ENCODE measurements at regions not wholly inside any gene's neighbourhood (a gene's known extent, or its start where the extent isn't known, plus 50 kb on each side); places are given as distances from the start of the nearest gene placed in this dataset.
"Not testable (repeated sequence)": the region's sequence is repeated elsewhere in the genome, so short reads cannot be mapped to it uniquely, and the experiment has no call there.

DNA sequence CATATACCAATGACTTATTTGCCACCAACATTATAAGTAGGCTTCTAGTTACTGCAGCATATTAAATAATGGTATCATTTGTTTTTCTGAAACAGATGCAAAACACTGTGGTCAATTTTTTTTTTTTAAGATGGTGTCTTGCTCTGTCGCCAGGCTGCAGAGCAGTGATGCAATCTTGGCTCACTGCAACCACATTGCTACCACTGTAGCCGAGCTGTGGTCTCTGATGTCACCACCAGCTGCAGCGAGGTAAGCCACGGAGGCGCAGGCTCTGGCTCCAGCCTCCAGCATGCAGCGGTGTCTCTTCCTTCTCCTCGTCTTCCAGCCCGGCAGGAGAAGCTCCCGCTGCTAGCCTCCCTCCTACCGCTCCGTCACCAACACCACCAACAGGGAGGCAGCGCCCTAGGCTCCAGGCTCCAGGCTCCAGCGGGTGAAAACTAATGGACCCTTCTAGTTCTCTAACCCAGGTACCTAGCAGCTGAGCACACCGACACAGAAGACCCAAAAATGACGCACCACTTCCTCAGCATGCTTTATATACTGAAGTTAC lies 840.8 kb downstream of the SPATA31A1 start:
- not testable (repeated sequence) for H3K27me3 ChIP-seq (ENCODE audit: insufficient read depth, low read length); H2AFZ ChIP-seq (ENCODE audit: low read depth, low read length); H3K4me1 ChIP-seq (ENCODE audit: insufficient read depth, low read length); H3K4me3 ChIP-seq (ENCODE audit: low read length); H3K9me3 ChIP-seq (ENCODE audit: low read length); H3K36me3 ChIP-seq (ENCODE audit: insufficient read depth, low read length)

DNA sequence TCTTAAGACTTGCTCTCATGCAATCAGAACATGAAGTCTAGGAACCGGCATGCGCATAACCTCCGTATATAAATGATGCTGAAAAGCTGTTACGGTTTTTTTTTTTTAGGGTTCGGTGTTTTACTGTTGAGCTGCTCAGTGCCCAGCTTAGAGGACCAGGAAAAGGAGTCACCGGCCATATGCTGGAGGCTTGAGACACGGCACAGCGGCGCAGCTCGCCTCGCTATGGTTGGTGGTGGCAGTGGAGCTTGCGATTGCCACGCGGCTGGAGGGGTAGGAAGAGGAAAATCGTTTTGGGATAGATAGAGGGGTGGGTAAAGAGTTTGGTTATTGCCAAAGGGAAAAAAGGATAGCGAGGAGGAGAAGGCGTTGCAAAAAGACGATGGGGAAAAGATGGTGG lies 841.3 kb downstream of the SPATA31A1 start:
- H3K4me3 ChIP-seq (ENCODE audit: low read length); H3K27me3 ChIP-seq (ENCODE audit: insufficient read depth, low read length); H2AFZ ChIP-seq (ENCODE audit: low read depth, low read length); H3K9me3 ChIP-seq (ENCODE audit: low read length); H3K36me3 ChIP-seq (ENCODE audit: insufficient read depth, low read length); H3K4me1 ChIP-seq (ENCODE audit: insufficient read depth, low read length): not testable (repeated sequence)

DNA sequence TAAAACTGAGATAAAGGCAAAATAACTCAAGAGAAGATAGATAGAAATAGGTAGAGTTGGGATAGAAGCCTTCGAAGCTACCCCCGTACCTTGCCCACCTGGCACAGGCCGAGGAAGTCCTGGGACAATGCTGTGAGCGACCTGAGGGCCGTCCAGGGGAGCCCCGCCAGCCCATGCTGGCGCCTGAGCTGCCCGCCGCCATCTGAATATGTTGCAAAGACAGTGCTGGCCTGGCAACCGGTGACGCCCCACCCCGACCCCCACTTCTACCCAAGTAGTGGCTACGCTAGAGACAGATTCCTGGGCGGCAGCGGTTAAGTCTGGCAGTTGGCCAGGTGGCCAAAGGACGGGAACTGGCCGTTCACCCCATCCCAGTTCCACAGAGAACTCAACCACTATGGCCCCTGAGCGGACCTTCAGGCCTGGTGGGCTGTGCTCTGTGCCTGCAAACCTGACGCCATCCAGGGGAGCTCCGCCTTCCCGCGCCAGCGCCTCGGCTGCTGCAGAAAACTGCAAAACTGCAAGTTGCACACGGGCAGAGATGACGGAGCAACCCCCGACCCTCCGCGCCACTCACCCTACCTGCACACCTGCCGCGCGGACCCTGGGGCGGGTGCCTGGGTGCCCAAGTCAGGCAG lies 866.2 kb downstream of the SPATA31A1 start:
- H3K9me3 ChIP-seq (ENCODE audit: low read length); H3K27me3 ChIP-seq (ENCODE audit: insufficient read depth, low read length); H3K4me1 ChIP-seq (ENCODE audit: insufficient read depth, low read length); H2AFZ ChIP-seq (ENCODE audit: low read depth, low read length); H3K4me3 ChIP-seq (ENCODE audit: low read length); H3K36me3 ChIP-seq (ENCODE audit: insufficient read depth, low read length): not testable (repeated sequence)

DNA sequence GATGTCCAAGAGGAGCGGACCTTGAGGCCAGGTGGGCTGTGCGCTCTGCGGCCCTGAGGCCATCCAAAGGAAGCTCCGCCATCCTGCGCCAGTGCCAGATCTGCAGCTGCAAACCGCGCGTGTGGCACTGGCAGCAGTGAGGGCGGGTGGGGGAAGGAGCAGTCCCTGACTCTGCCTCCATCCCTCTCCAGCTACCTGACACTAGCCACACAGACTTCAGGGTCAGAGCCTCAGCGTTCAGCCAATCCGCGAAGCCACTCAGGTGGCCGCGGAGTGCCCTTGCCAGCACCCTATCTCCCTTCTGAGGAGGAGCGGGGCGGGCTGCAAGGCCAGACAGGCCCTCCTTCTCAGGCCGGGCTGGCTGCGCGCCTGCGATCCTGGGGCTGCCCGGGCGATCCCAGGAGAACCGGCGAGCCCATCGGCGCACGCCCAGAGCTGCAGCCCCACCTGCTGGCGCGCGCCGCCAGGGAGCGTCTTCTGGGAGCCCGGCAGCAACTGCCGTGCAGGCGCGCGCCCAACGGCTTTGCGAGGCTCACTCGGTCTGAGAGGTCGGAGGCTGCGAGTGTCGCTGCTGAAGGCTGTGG lies 867.2 kb downstream of the SPATA31A1 start:
- H3K4me1 ChIP-seq (ENCODE audit: insufficient read depth, low read length); H3K27me3 ChIP-seq (ENCODE audit: insufficient read depth, low read length); H3K36me3 ChIP-seq (ENCODE audit: insufficient read depth, low read length); H3K4me3 ChIP-seq (ENCODE audit: low read length); H2AFZ ChIP-seq (ENCODE audit: low read depth, low read length); H3K9me3 ChIP-seq (ENCODE audit: low read length): not testable (repeated sequence)

DNA sequence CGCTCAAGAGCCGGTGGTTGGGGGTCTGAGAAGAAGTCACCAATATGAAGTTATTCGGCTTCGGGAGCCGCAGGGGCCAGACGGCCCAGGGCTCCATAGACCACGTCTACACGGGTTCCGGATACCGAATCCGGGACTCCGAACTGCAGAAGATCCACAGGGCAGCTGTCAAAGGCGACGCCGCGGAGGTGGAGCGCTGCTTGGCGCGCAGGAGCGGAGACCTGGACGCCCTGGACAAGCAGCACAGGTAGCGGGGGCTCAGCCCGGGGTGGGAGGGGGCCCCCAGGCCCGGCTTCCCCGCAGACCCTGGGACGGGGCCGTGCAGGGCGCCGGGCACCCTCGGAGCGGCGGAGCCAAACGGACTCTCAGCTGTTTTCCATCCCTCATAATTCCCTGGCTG lies 867.9 kb downstream of the SPATA31A1 start:
- not testable (repeated sequence) for H3K36me3 ChIP-seq (ENCODE audit: insufficient read depth, low read length); H3K9me3 ChIP-seq (ENCODE audit: low read length); H2AFZ ChIP-seq (ENCODE audit: low read depth, low read length); H3K27me3 ChIP-seq (ENCODE audit: insufficient read depth, low read length); H3K4me1 ChIP-seq (ENCODE audit: insufficient read depth, low read length); H3K4me3 ChIP-seq (ENCODE audit: low read length)

All from neuron (in vitro differentiated cells).